Kidney (tissue), 10 donors: ENCODE measurements at regions not wholly inside any gene's neighbourhood (a gene's known extent, or its start where the extent isn't known, plus 50 kb on each side); places are given as distances from the start of the nearest gene placed in this dataset.
"Not testable (repeated sequence)": the region's sequence is repeated elsewhere in the genome, so short reads cannot be mapped to it uniquely, and the experiment has no call there.

Source experiments
- DNase-seq, 5 donors: peaks; one replicate each; pipeline ENCODE4 v3.0.0-alpha.2; 2013 to 2020
- FAIRE-seq: peaks from 2 replicates; lab custom pipeline; 2012; peaks lifted over from hg19 to GRCh38; lab: Jason Lieb, UNC
- H3K27ac ChIP-seq, 2 donors: one replicate each; pipeline ENCODE4 v1.7.0; 2013; ENCODE audit warnings: low read depth in 2 of 2, low read length in 2 of 2, inconsistent platforms in 1 of 2
- H3K27me3 ChIP-seq: one replicate; pipeline ENCODE4 v1.7.1; 2013; ENCODE audit warnings: low read length, inconsistent platforms; ENCODE audit not compliant: control insufficient read depth, insufficient read depth
- H3K36me3 ChIP-seq, 3 donors: one replicate each; pipeline versions ENCODE4 v1.7.0 to v1.7.1; 2013; ENCODE audit warnings: low read length in 3 of 3, control low read depth in 1 of 3, inconsistent platforms in 1 of 3; ENCODE audit not compliant: insufficient read depth in 3 of 3, control insufficient read depth in 2 of 3
- H3K4me1 ChIP-seq, 3 donors: one replicate each; pipeline versions ENCODE4 v1.7.0 to v1.7.1; 2013; ENCODE audit warnings: low read length in 3 of 3, inconsistent platforms in 1 of 3, low read depth in 1 of 3; ENCODE audit not compliant: control insufficient read depth in 2 of 3, insufficient read depth in 2 of 3
- H3K4me3 ChIP-seq, 3 donors: one replicate each; pipeline versions ENCODE4 v1.7.0 to v1.8.1; 2013; ENCODE audit warnings: low read length in 3 of 3, control low read depth in 1 of 3, inconsistent platforms in 1 of 3
- H3K9ac ChIP-seq, 3 donors: one replicate each; pipeline versions ENCODE4 v1.7.0 to v1.7.1; 2013; ENCODE audit warnings: low read length in 3 of 3, control low read depth in 1 of 3, inconsistent platforms in 1 of 3
- H3K9me3 ChIP-seq, 3 donors: one replicate each; pipeline versions ENCODE4 v1.7.0 to v1.7.1; 2013; ENCODE audit warnings: low read length in 3 of 3, control low read depth in 1 of 3, inconsistent platforms in 1 of 3; ENCODE audit not compliant: control insufficient read depth in 2 of 3, insufficient read depth in 1 of 3
- intact Hi-C: fragments of 100-400 bp; cut with DNase I; formaldehyde crosslinking; loops from one replicate; pipeline ENCODE4 v1.11.1; 2022
- donor health status: control.
- donor health status: control.
- donor health status: DM: yes; HTN: yes; CAD: no.
- donor health status: Normal renal cell carcinoma (clear cell type).

DNA sequence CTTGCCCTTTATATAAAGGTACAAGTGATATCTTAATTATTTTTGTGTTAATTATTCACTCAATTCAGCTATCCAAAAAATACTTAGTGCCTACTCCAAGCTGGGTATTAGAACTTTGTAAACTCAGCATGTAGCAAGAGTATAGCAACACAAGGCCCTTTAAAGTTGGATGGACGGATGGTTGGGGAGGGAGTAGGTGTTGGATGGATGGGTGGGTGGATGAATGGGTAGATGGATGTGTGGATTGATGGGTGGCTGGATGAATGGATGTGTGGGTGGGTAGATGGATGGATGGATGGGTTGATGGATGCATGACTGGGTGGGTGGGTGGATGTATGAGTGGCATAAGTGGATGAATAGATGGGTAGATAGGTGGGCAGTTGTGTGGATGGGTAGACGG, 211.5 kb downstream of the BANP start:
- FAIRE-seq, H3K36me3 ChIP-seq, intact Hi-C loops, H3K4me1 ChIP-seq, H3K4me3 ChIP-seq, H3K27ac ChIP-seq, DNase-seq, H3K9ac ChIP-seq, H3K27me3 ChIP-seq, H3K9me3 ChIP-seq: not testable (repeated sequence)

DNA sequence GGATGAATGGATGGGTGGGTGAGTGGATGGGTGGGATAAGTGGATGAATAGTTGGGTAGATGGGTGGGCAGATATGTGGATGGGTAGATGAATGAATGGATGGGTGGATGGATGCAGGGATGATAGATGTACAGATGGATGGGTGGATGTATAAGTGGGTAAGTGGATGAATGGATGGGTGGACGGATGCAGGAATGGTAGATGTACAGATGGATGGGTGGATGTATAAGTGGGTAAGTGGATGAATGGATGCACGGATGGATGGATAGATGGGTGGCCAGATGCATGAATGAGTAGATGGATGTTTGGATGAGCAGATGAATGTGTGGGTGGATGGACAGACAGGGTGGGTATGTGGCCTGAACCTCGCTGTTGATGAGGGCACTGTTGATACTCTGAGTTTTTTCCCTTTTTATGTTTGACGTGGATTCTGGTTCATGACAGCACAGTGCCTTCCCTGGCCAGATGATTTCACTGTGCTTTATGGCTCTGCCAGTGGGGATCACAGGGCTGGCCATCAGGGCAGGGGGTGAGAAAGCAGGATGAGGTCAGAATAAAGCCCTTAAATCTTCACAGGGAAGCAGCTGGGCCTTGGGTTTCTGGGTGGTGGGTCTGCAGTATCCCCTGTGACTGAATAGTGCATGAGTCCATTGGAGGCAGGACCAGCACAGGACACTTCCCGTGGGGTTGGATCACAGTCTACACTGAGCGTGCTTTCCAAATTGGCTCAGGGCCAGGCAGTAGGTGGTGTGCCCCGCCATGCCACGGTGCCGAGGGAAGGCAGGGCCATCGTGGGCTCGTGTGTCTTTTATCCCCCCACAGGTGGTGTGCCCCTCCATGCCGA, 213.2 kb downstream of the BANP start:
- H3K9ac ChIP-seq, H3K4me3 ChIP-seq, H3K36me3 ChIP-seq, intact Hi-C loops, H3K9me3 ChIP-seq, H3K27me3 ChIP-seq, FAIRE-seq, H3K27ac ChIP-seq, H3K4me1 ChIP-seq: not testable (repeated sequence)
- peak in 1 of 5 donors; percentile 29 for DNase-seq

DNA sequence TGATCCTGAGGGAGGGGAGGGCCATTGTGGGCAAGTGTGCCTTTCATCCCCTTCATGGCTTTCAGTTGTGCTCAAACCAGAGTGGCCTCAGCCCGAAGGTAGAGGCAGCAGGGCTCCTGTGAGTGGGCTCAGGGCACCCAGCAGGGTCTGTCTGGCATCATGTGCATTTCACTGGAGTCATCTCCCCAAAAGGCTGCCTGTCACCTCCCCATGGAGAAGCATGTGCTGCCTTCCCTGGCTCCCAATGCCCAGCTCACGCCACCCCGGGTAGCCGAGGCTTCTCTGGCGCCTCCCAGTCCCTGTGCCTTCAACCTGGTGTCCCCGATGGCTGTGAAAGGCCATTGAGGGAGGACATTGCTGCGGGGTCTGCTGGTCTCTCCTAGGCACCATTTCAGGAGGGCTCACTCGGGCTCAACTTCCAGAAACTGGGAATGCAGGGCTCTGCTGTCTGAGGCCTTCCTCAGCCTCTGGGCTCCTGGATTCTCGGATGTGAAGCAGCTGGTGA, 213.9 kb downstream of the BANP start:
- intact Hi-C loops, H3K4me1 ChIP-seq, H3K36me3 ChIP-seq, H3K27me3 ChIP-seq, H3K9me3 ChIP-seq, FAIRE-seq, H3K27ac ChIP-seq, H3K9ac ChIP-seq, H3K4me3 ChIP-seq: not testable (repeated sequence)
- DNase-seq, result peak in 1 of 5 donors; percentile 47

DNA sequence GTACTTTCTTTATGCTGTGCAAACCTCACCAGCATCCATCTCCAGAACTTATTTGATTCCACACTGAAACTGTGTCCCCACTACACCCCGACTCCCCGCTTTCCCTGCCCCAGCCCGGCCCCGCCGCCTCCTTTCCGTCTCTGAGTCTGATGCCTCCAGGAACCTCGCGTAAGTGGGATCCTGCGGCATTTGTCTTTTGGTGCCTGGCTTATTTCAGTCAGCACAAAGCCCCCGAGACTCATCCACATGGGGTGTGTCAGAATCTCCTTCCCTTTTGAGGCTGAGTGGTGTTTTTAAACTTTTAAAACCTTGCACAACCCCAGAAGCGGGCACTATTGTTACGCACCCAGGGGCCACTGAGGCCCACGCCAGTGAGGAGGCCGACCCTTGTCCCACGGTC, 214.4 kb downstream of the BANP start:
- FAIRE-seq, H3K27ac ChIP-seq, H3K27me3 ChIP-seq, H3K9me3 ChIP-seq, H3K4me3 ChIP-seq, H3K4me1 ChIP-seq, H3K9ac ChIP-seq, intact Hi-C loops, DNase-seq, H3K36me3 ChIP-seq: not testable (repeated sequence)

DNA sequence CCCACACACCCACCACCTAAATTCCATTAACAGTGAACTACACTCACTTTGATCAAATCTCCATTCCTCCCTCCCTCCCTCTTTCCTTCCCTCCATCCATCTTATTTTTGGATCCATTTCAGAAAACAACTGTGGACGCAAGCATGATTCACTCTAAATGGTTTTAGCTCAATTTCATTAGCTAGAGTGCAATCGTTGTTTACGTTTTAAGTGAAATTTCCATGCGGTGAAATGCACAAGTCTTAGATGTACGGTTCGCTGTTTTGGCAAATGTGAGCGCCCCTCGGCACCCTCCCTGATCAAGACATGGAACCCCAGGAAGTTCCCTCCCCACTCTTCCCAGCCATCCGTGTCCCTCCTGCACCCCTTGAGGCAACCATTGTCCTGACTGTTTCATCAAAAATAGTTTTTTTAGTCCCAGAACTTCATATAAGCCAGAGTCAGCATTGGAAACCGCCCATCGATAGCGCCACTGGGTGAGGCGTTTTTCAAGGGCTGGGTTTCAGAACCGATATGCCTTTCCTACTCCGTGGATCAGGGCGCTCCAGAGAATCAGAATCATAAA, 215.1 kb downstream of the BANP start:
- H3K9me3 ChIP-seq, intact Hi-C loops, H3K27me3 ChIP-seq, H3K27ac ChIP-seq, H3K9ac ChIP-seq, H3K4me1 ChIP-seq, FAIRE-seq, H3K4me3 ChIP-seq, H3K36me3 ChIP-seq: not testable (repeated sequence)
- peak in 1 of 5 donors; percentile 12 for DNase-seq

DNA sequence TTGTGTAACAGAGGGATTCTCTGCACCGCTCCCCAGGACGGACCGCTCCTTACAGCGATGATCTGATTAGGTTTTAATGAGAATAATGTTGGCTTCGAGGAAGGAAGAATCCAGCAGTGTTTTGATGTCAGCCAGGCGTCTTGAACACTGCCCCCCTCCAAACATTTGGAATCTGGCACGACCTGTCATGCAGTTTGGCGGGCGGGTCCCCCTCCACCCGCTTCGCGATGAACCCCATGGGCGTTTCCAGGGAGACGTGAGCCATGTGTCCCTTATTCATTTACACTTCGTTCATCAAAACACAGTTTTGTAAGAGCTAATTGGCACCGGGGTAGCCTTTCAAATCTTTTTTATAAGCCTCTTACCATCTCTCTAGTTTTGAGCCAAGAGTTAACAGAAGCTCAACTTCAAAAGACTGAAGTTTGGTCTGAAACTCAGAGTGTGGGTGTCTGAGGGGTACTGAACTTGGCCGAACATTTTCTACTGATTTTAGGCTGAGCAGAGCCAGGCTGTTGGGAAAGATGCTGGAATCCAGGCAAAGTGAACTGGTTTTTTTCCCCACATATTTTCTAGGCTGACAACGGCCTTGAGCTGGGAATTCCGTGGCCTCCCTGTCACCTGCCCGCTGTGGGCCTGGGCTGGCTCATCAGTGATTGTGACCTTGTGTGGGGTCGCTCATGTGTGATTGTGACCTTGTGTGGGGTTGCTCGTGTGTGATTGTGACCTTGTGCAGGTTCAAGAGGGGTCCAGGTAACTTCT, 214.8 kb upstream of the ZNF469 start:
- H3K9me3 ChIP-seq, intact Hi-C loops, H3K9ac ChIP-seq, H3K4me3 ChIP-seq, FAIRE-seq, H3K4me1 ChIP-seq, H3K27ac ChIP-seq, H3K36me3 ChIP-seq, H3K27me3 ChIP-seq: not testable (repeated sequence)
- DNase-seq, result peak in 1 of 5 donors; percentile 25

DNA sequence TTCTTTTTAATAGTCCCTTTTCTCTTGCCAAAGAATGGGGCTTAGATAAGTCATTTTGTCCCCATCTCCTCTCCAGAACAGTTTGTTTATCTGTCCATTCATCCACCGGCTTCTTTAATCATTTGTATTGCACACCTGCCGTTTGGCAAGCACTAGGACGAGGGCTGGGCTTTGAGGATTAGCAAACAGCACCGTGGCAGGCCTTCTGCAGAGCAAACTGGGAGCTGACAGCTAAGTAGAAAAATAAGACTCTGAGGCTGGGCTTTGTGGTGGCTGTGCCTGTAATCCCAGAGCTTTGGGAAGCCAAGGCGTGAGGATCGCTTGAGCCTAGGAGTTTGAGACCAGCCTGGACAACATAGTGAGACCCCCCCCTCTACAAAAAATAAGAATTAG, 214.2 kb upstream of the ZNF469 start:
- H3K9me3 ChIP-seq, H3K27ac ChIP-seq, H3K9ac ChIP-seq, H3K36me3 ChIP-seq, FAIRE-seq, H3K4me1 ChIP-seq, H3K27me3 ChIP-seq, H3K4me3 ChIP-seq, intact Hi-C loops: not testable (repeated sequence)
- peak in 1 of 5 donors; percentile 12 for DNase-seq
